Thyroid gland (tissue), 4 donors: ENCODE measurements at regions not wholly inside any gene's neighbourhood (a gene's known extent, or its start where the extent isn't known, plus 50 kb on each side); places are given as distances from the start of the nearest gene placed in this dataset.

Experiments used
- CTCF ChIP-seq, 6 experiments: fragments of 200-600 bp in 3 of 6; fragments of 450-650 bp in 3 of 6; sonication (generic) in 3 of 6; IDR thresholded peaks; one replicate each; pipeline ENCODE4 v1.5.1; 2016 to 2019; ENCODE audit warnings: antibody characterized with exemption in 6 of 6, mild to moderate bottlenecking in 2 of 6, inconsistent platforms in 1 of 6, moderate library complexity in 1 of 6
- POLR2A ChIP-seq, 2 donors: fragments of 450-650 bp; IDR thresholded peaks; one replicate each; pipeline ENCODE4 v1.6.1; 2017; ENCODE audit warnings: antibody characterized with exemption in 2 of 2, mild to moderate bottlenecking in 2 of 2, moderate library complexity in 1 of 2

- no peak for TF ChIP-seq CTCF (IDR thresholded peaks at IDR 0.05)
- TF ChIP-seq POLR2A (IDR thresholded peaks at IDR 0.05): no peak
Measured at GRCh38 chr3:152102410-152102809, 166.3 kb upstream of the MBNL1 start.
